Hepatocyte (in vitro differentiated cells): ENCODE measurements at regions not wholly inside any gene's neighbourhood (a gene's known extent, or its start where the extent isn't known, plus 50 kb on each side); places are given as distances from the start of the nearest gene placed in this dataset.

ENCODE experiments used
- DNase-seq: peaks from one replicate; pipeline ENCODE4 v3.0.0-alpha.2; 2016; ENCODE audit warnings: low spot score
- H2AFZ ChIP-seq: fragments of 200-600 bp; sonication (generic); 2 replicates; pipeline ENCODE4 v1.6.0; 2016; ENCODE audit warnings: antibody characterized with exemption, mild to moderate bottlenecking
- H3K27ac ChIP-seq: fragments of 200-600 bp; sonication (generic); 2 replicates; pipeline ENCODE4 v1.5.1; 2016; ENCODE audit warnings: mild to moderate bottlenecking
- H3K27me3 ChIP-seq: fragments of 200-600 bp; sonication (generic); 2 replicates; pipeline ENCODE4 v1.6.1; 2016
- H3K36me3 ChIP-seq: fragments of 200-600 bp; sonication (generic); replicated peaks from 2 replicates; pipeline ENCODE4 v1.5.1; 2016; ENCODE audit warnings: low read depth; ENCODE audit not compliant: insufficient read depth
- H3K4me1 ChIP-seq: fragments of 200-600 bp; sonication (generic); 2 replicates; pipeline ENCODE4 v1.5.1; 2016; ENCODE audit warnings: mild to moderate bottlenecking, moderate library complexity; ENCODE audit not compliant: insufficient read depth
- H3K4me2 ChIP-seq: fragments of 200-600 bp; sonication (generic); 2 replicates; pipeline ENCODE4 v1.6.0; 2016
- H3K4me3 ChIP-seq: fragments of 200-600 bp; sonication (generic); 2 replicates; pipeline ENCODE4 v1.5.1; 2016; ENCODE audit warnings: mild to moderate bottlenecking
- H3K79me2 ChIP-seq: fragments of 200-600 bp; sonication (generic); 2 replicates; pipeline ENCODE4 v1.6.0; 2017; ENCODE audit warnings: mild to moderate bottlenecking
- H3K9me2 ChIP-seq: fragments of 200-600 bp; sonication (generic); replicated peaks from 2 replicates; pipeline ENCODE4 v1.6.0; 2017; ENCODE audit warnings: mild to moderate bottlenecking; ENCODE audit not compliant: insufficient read depth
- H3K9me3 ChIP-seq: fragments of 200-600 bp; sonication (generic); 2 replicates; pipeline ENCODE4 v1.5.1; 2016; ENCODE audit warnings: low read depth, mild to moderate bottlenecking
- H4K20me1 ChIP-seq: fragments of 200-600 bp; sonication (generic); 2 replicates; pipeline ENCODE4 v1.6.0; 2016; ENCODE audit warnings: mild to moderate bottlenecking; ENCODE audit not compliant: insufficient read depth, poor library complexity, severe bottlenecking
- CTCF ChIP-seq: fragments of 200-600 bp; sonication (generic); IDR thresholded peaks from 2 replicates; pipeline ENCODE4 v1.5.1; 2016; ENCODE audit warnings: antibody characterized with exemption, mild to moderate bottlenecking; ENCODE audit not compliant: poor library complexity
- EZH2 ChIP-seq: fragments of 200-600 bp; sonication (generic); IDR thresholded peaks from 2 replicates; pipeline ENCODE4 v1.6.1; 2016; ENCODE audit warnings: antibody characterized with exemption, mild to moderate bottlenecking, borderline replicate concordance
- EZH2phosphoT487 ChIP-seq: fragments of 200-600 bp; sonication (generic); IDR thresholded peaks from one replicate; pipeline ENCODE4 v1.6.1; 2018; ENCODE audit warnings: antibody characterized with exemption, mild to moderate bottlenecking, low read depth, moderate library complexity; ENCODE audit not compliant: unreplicated experiment, severe bottlenecking
- WGBS: methylation state at CpG from one replicate; pipeline ENCODE4 v1.1.6; 2016; ENCODE audit warnings: low lambda C conversion rate; ENCODE audit errors: missing lambda C conversion rate; 5-methylcytosine and 5-hydroxymethylcytosine counted together

GRCh38 chr2:239882781-239883180 lies 142.4 kb downstream of the NDUFA10 start:
- 94% methylated on average over 4 of the region's 4 CpGs for WGBS
- H3K4me1 ChIP-seq: no peaks in the 10 kb centered on the region
- H3K4me3 ChIP-seq: no peak overlapping the region
- no peaks in the 10 kb centered on the region for H3K9me2 ChIP-seq
- H3K27me3 ChIP-seq: no peaks in the 10 kb centered on the region
- H3K9me3 ChIP-seq: peaks cover 4% of the 10 kb centered on the region
- H4K20me1 ChIP-seq: no peaks in the 10 kb centered on the region
- H3K79me2 ChIP-seq: no peaks in the 10 kb centered on the region
- no peaks in the 10 kb centered on the region for H3K36me3 ChIP-seq
- DNase-seq: no peak
- H3K27ac ChIP-seq: no peak overlapping the region
- no peak overlapping the region for H2AFZ ChIP-seq
- TF ChIP-seq CTCF: no peak
- no peak overlapping the region for H3K4me2 ChIP-seq

- Histone ChIP-seq H3K27me3 (no peaks in the 10 kb centered on the region), H3K9me2 (no peaks in the 10 kb centered on the region), H2AFZ (no peak overlapping the region), H4K20me1 (no peaks in the 10 kb centered on the region), H3K9me3 (peaks cover 4% of the 10 kb centered on the region), H3K79me2 (no peaks in the 10 kb centered on the region), H3K27ac (no peak overlapping the region), H3K4me3 (no peak overlapping the region), H3K4me2 (no peak overlapping the region), H3K4me1 (no peaks in the 10 kb centered on the region), H3K36me3 (no peaks in the 10 kb centered on the region)
- TF ChIP-seq CTCF: peak; percentile 66
- TF ChIP-seq EZH2phosphoT487: no peak
- WGBS: 28% methylated on average over 5 of the region's 5 CpGs
- DNase-seq: peak; percentile 78
These were observed 142.8 kb downstream of the NDUFA10 start for GRCh38 chr2:239882331-239882732.

GRCh38 chr2:239881561-239882320 lies 143.4 kb downstream of the NDUFA10 start:
- no peak overlapping the region for H2AFZ ChIP-seq
- H3K4me1 ChIP-seq: no peaks in the 10 kb centered on the region
- H3K79me2 ChIP-seq: no peaks in the 10 kb centered on the region
- H3K4me2 ChIP-seq: no peak overlapping the region
- peak; percentile 28 for DNase-seq
- H3K9me2 ChIP-seq: no peaks in the 10 kb centered on the region
- H3K4me3 ChIP-seq: no peak overlapping the region
- peaks cover 4% of the 10 kb centered on the region for H3K9me3 ChIP-seq
- H3K27me3 ChIP-seq: no peaks in the 10 kb centered on the region
- no peaks in the 10 kb centered on the region for H3K36me3 ChIP-seq
- H3K27ac ChIP-seq: peak overlapping the region; percentile 3
- WGBS: 62% methylated on average over 17 of the region's 17 CpGs
- TF ChIP-seq EZH2 (no peak), EZH2phosphoT487 (no peak), CTCF (no peak)
- H4K20me1 ChIP-seq: no peaks in the 10 kb centered on the region

GRCh38 chr2:239881031-239881471 lies 144.1 kb downstream of the NDUFA10 start:
- no peak overlapping the region for H3K4me3 ChIP-seq
- no peak for TF ChIP-seq CTCF
- TF ChIP-seq EZH2: no peak
- no peak for TF ChIP-seq EZH2phosphoT487
- DNase-seq: no peak
- no peaks in the 10 kb centered on the region for H3K36me3 ChIP-seq
- H3K79me2 ChIP-seq: no peaks in the 10 kb centered on the region
- peaks cover 4% of the 10 kb centered on the region for H3K9me3 ChIP-seq
- peak overlapping the region; percentile 3 for H3K27ac ChIP-seq
- no peaks in the 10 kb centered on the region for H3K27me3 ChIP-seq
- no peak overlapping the region for H3K4me2 ChIP-seq
- H3K4me1 ChIP-seq: no peaks in the 10 kb centered on the region
- no peaks in the 10 kb centered on the region for H4K20me1 ChIP-seq
- 89% methylated on average over 10 of the region's 10 CpGs for WGBS
- no peak overlapping the region for H2AFZ ChIP-seq
- no peaks in the 10 kb centered on the region for H3K9me2 ChIP-seq
